ENCODE measurements at regions not wholly inside any gene's neighbourhood (a gene's known extent, or its start where the extent isn't known, plus 50 kb on each side); places are given as distances from the start of the nearest gene placed in this dataset.
A peak's percentile ranks its signal among the peaks of the same experiment; 100 is the strongest.
"Not testable (repeated sequence)": the region's sequence is repeated elsewhere in the genome, so short reads cannot be mapped to it uniquely, and the experiment has no call there.

GRCh38 chr13:30058429-30058828 is 208.0 kb upstream of the UBL3 start:
- no peak for DNase-seq

GRCh38 chr13:30054546-30054945 is 204.1 kb upstream of the UBL3 start:
- DNase-seq: not testable (repeated sequence)

DNA sequence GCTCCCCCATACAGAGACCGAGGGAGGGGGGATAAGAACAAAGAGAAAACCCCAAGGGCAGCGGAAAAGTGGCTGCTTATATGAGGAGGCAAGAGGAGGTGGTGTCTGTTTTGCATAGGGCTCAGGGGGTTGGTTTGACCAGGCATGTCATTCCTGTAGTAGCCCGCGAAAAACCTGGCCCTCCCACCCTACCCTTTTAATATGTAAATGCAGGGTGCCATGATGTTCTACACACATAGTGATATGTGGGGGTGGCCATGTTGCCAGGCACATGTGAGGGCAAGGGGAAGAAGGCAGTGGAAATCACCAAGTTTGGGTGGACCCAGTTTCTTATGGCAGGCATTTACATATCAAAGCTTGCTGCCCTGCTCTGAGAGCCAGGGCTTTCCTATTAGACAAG is 203.5 kb upstream of the UBL3 start:
- no peak for DNase-seq

DNA sequence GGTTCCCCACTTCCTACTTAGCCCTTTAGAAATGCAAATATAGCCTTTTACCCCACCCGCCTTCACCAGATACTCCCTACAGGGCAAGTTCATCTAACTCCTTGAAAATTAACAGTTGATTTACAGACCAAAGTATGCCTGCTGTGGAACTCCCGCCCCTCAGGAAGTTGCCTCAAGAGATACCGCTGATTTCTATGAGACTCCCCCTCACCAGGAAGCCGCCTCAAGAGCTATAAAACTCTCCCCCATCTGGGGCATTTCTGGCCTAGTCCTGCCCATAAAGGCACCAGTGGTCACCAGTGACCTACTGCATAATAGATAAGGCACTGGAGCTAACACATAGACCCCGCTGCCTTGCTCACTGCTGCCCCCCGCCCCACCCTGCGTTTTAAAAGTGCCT is 201.7 kb upstream of the UBL3 start:
- no peak for DNase-seq

- DNase-seq: no peak
These were observed 201.2 kb upstream of the UBL3 start for GRCh38 chr13:30051531-30052060.

DNA sequence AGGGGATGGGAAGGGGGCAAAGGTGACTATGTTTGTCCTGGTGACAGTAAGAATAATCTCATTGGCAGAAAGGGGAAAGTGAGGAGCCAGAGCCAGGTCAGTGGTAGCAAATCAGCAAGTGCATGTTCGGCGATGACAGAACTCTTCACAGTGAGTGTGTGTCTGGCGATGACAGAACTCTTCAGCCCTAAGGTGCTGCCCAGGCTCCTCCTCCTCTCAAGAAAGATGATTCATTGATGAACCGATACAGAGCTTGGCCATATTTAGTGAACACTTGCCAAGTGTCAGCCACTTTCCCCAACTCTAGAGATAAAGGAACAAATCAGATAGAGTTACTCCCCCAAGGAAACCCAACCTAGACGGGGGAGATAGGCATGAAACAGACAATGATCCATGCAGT is 199.3 kb upstream of the UBL3 start:
- DNase-seq: peak; percentile 18

DNA sequence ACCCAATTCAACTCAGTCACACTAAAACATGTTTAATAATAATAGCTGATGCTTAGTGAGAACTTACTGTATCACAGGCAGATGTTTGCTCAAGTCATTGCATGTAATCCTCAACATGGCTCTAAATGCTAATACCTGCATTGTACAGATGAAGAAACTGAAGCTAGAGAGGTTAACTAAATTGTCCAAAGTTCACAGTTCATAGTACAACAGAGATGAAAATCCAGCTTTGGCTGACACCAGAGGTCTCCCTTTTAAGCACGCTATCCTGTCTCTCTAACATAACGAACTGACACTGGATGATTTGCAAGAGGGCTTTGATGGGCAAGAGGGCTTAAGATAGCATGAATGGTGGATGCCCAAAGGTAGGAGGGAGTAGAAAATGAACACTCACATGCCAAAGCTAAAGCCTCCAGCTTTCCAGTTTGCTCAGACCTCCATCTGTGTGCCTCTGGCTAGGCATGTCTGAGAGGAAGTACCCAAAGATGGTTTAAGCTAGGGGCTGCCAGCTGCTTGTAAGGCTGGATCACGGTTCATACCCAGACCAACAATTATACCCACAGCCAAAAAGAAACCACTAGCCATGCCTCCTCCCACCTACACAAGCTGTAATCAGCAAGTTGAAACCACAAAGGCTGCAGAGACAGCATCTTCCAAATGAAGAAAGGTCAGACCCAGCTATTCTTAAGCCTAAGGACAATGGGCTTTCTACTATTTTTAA is 196.9 kb upstream of the UBL3 start:
- DNase-seq: peak; percentile 15

- no peak for DNase-seq
These were observed 195.7 kb upstream of the UBL3 start for GRCh38 chr13:30045916-30046704.

DNA sequence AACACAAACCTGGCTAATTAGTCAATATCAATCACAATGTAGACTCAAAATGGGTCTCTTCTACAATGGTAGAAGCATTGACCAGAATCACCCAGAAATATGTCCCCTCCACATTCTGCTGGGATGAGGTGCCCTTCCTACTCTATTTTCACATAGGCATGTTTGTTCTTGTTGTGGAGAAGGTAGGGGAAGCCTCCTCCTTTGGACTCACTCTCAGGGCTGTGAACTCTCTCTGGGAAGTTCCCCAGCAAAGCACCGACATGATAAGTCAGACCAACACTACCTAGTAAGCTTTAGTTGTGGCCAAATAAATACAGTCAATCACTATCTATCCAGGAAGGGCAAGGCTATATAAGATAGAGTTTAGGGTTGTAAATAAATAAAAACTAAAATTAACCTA is 194.5 kb upstream of the UBL3 start:
- DNase-seq: no peak

GRCh38 chr13:30043631-30043925 is 193.2 kb upstream of the UBL3 start:
- DNase-seq: no peak

GRCh38 chr13:30042891-30043630 is 192.6 kb upstream of the UBL3 start:
- no peak for DNase-seq

- no peak for DNase-seq
These were observed 191.9 kb upstream of the UBL3 start for GRCh38 chr13:30042272-30042671.

DNA sequence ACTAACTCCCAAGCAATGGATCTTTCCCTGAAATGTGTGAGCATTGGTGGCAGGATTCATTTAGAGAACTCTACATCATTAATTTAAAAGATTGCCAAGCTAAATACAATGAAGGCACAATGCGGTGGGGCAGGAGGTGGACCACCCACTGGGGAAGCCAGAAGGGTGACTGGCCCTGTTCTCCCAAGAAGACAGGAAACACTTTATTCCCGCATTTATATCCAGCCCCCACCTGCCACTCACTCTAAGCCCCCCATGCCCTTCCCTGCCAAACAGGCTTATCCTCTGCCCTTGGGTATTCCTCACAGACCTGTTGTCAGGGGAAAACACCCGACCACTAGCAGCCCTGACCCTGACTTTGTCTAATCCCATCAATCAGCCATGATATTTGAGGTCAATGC is 189.1 kb upstream of the UBL3 start:
- DNase-seq: no peak

GRCh38 chr13:30038884-30039283 is 188.5 kb upstream of the UBL3 start:
- DNase-seq: no peak

- no peak for DNase-seq
These were observed 187.3 kb upstream of the UBL3 start for GRCh38 chr13:30037766-30038165.

GRCh38 chr13:30037306-30037705 is 186.9 kb upstream of the UBL3 start:
- DNase-seq: no peak

- DNase-seq: no peak
These were observed 184.0 kb upstream of the UBL3 start for GRCh38 chr13:30034458-30034795.

- DNase-seq: no peak
These were observed 183.5 kb upstream of the UBL3 start for GRCh38 chr13:30033681-30034457.

- no peak for DNase-seq
These were observed 181.8 kb upstream of the UBL3 start for GRCh38 chr13:30032263-30032662.

GRCh38 chr13:30031488-30031887 is 181.1 kb upstream of the UBL3 start:
- no peak for DNase-seq

DNA sequence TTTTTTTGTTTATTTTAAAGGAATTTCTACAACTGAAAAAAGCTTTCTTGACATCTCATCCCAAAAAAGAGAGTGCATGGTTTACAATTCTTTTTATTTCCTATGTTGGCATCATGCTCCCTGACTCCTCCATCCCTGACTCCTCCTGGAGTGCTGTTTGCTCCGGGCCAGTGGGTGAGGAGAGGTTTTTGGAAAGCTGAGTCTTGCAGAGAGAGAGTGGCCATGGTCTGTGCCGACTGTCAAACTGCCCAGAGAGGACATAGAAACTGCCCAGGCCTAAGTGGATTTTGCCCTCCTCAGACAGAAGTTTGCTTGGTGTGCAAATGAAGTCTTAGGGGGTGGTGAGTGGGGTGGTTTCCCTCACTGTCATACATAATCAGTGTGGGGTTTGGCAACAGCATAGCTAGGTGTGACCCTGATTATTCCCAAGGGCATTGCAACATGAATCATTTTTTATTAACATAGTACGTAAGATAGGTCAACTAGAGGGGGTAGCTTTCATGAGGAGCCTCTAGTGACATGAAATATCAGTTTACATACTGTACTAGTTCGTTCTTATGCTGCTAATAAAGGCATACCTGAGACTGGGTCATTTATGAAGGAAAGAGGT is 179.8 kb upstream of the UBL3 start:
- DNase-seq: no peak

GRCh38 chr13:30027569-30028455 is 177.4 kb upstream of the UBL3 start:
- DNase-seq: no peak
